Right forelimb (tissue), 1 donor: ENCODE measurements at regions not wholly inside any gene's neighbourhood (a gene's known extent, or its start where the extent isn't known, plus 50 kb on each side); places are given as distances from the start of the nearest gene placed in this dataset.
"Not testable (repeated sequence)": the region's sequence is repeated elsewhere in the genome, so short reads cannot be mapped to it uniquely, and the experiment has no call there.

Experiments
- DNase-seq: peaks from one replicate; pipeline ENCODE4 v3.0.0-alpha.2; 2018

- peak; percentile 51 for DNase-seq
These were observed 74.6 kb upstream of the SHOX start for GRCh38 chrX:555725-556666.

- DNase-seq = not testable (repeated sequence)
These were observed 73.0 kb upstream of the SHOX start for GRCh38 chrX:557601-558000.

GRCh38 chrX:559282-559681, 71.3 kb upstream of the SHOX start:
- not testable (repeated sequence) for DNase-seq

- DNase-seq = no peak
These were observed 62.7 kb upstream of the SHOX start for GRCh38 chrX:567891-568290.

- no peak for DNase-seq
These were observed 62.3 kb upstream of the SHOX start for GRCh38 chrX:568311-568710.

- no peak for DNase-seq
These were observed 58.0 kb upstream of the SHOX start for GRCh38 chrX:572538-573124.

- DNase-seq = no peak
These were observed 56.3 kb upstream of the SHOX start for GRCh38 chrX:574251-574650.

- no peak for DNase-seq
These were observed 55.8 kb upstream of the SHOX start for GRCh38 chrX:574830-575229.

- DNase-seq = no peak
These were observed 53.6 kb upstream of the SHOX start for GRCh38 chrX:576904-577560.

- no peak for DNase-seq
These were observed 52.1 kb upstream of the SHOX start for GRCh38 chrX:578531-578930.

- DNase-seq = no peak
These were observed 50.6 kb upstream of the SHOX start for GRCh38 chrX:580030-580429.
